Activated CD4-positive, alpha-beta T cell treated with anti-CD3 and anti-CD28 coated beads, Interleukin-2, amount 50 U/mL, for 16 hours (primary cell): ENCODE measurements at regions not wholly inside any gene's neighbourhood (a gene's known extent, or its start where the extent isn't known, plus 50 kb on each side); places are given as distances from the start of the nearest gene placed in this dataset.
"Not testable (repeated sequence)": the region's sequence is repeated elsewhere in the genome, so short reads cannot be mapped to it uniquely, and the experiment has no call there.

Experiments
- DNase-seq: peaks from one replicate; pipeline ENCODE4 v3.0.0-alpha.2; 2020

DNA sequence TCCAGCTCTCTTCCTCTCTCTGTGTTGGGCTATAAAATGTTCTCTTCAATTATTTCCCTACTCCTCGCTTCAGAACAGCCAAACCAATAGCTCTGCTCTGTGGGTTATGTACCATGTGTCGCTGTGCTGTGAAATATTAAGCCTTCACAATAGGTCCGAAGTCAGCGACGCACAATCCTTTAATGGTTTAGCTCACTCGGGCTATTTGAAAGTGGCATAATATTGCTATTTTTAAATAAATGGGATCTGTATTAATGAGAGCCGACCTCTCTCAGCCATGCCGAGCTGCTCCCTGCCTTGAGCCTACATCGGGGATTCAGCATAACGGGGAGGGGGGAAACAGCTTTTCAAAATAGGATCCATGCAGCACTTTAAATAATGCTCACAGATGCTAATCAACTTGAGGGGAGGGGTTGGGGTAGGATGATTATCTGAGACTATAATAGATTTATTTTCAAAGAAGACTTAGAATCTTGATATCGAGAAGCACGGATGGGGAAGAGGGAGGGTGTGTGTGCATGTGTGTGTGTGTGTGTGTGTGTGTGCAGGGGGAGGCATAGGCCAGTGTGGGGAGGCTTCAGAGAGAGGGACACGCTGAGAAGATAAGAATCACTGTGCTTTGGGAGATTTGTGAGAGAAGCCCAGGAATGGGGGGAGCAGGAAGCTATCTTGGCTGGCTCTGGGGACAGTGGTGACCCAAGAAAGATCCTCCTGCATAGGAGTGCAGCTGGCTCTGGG lies 271.5 kb downstream of the NXPE2 start:
- DNase-seq: no peak

DNA sequence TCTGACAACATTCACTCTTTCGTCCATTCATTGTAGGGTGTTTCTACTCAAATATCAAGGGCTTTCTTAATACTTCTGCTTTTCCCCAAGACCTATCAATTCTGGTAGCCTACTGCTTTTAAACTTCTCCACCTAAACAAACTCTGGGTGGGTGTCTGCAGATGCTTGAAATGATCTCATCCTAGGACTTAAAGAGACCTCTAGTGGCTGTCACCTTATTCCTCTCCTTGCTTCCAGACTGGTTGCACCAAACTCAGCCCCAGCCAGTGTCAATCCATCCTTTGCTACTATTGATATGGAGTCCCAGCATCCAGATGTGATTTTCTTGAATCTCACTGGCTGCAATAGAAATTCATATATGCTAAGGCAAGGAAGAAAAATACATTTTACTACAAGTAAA lies 274.7 kb downstream of the NXPE2 start:
- DNase-seq: no peak

GRCh38 chr11:114955923-114956322 lies 277.6 kb downstream of the NXPE2 start:
- DNase-seq: no peak

DNA sequence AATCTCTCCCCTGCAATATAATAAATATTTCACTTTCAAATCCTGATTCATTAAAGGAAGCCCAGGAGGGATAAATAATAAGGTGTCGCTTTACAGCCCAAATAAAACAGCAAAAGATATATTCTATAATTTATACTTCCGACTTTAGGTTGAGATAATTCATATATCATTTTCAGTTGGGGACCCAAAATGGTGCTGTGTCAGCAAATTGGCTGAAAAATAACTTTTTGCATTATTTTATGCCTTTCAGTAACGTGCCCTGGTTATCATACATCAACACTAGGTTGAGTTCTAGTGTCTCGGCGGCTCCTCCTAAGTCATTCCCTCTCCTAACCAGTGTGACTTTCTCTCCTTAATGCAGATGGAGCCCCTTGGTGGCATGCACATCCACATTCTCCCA lies 278.2 kb downstream of the NXPE2 start:
- DNase-seq: no peak

GRCh38 chr11:114959953-114960505 lies 281.7 kb downstream of the NXPE2 start:
- DNase-seq: no peak

GRCh38 chr11:114960819-114961218 lies 282.5 kb downstream of the NXPE2 start:
- DNase-seq: not testable (repeated sequence)

GRCh38 chr11:114964676-114965214 lies 286.4 kb downstream of the NXPE2 start:
- no peak for DNase-seq

- no peak for DNase-seq
Observed at GRCh38 chr11:114970927-114971645, 292.8 kb downstream of the NXPE2 start.

- DNase-seq: no peak
Observed at GRCh38 chr11:114972105-114972504, 293.8 kb downstream of the NXPE2 start.

DNA sequence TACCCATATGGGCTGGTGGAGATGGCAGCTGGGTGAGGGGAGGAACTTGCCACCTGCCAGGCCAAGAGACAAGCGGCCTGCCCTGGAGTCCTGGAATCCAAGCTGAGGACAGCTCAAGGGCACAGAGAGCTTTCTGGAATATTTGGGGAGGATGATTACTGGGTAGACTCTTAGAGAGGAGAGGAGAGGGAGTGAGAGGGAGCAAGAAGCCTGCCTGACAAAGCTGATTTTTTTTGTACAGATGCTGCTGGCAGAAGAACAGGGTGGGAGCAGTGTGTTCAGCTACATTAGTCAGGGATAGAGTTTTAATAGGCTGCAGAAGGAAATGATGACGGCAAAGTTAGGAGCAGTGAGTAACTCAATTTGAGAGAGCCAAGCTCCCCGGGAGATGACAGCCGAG lies 299.3 kb downstream of the NXPE2 start:
- DNase-seq: no peak

GRCh38 chr11:114982141-114982540 lies 303.8 kb downstream of the NXPE2 start:
- no peak for DNase-seq

- no peak for DNase-seq
Observed at GRCh38 chr11:114984611-114985163, 306.4 kb downstream of the NXPE2 start.

DNA sequence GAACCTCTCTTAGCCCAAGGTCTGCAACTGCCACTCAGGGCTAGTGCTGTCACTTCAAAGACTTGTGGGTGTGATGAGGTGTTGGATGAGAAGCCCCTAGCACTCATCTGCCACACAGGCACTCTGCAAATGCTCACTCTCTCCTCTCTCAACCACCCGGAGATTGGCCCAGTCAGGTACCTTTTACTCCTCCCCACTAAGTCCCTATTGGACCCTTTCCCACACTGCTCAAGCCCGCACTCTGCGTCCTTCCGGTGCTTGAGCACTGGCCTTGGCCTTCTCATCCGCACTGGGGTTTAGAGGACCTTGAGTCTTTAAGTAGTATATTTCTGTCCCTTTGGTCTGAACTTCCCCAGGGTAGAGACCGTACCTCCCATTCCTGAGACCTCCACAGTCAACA lies 308.0 kb downstream of the NXPE2 start:
- DNase-seq: no peak

DNA sequence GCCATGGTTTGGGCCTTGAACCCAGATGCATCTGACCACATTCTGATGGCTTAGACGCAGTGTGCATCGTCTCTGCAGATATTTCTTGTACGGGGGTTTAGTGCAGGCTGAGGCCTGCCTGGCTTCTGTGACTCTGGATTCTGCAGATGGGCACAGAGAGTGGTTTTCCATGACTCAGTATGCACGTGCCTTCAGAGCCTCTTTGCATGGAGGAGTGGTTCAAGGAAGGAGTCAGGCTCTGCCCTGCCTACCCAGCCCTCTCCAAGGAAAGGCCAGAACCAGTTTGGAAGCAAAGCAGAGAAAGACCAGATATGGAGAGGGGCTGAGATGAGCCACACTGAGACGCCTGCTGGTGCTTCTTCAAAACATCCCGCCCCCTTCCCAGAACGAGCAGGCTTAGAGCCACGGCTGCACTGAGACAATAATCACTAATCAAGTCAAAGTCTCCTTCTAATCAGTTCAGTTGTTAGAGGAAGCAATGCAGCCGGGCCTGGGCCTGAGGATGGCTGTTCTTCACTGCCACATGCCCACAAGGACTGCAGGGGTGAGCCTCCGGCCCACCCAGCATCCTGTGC lies 308.9 kb downstream of the NXPE2 start:
- DNase-seq: no peak

DNA sequence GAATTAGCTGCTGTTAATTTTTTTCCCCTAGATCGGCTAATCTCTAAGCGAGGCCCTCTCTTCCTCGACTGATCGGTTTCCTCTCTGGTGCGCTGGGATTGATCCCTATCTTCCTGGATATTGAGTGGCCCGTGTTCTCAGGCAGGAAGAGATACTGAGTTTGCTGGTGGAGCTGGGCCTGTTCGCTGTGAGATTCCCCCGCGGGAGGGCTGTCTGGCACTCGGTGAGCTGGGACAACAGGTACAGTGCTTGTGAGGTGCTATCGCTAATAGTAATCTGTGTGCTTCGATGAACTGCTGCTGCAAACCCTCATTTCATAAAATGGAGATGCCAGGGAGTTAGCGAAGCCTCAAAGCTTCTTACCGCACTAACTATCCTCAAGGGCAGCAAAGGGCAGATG lies 310.3 kb downstream of the NXPE2 start:
- DNase-seq: no peak

GRCh38 chr11:114989536-114989935 lies 311.2 kb downstream of the NXPE2 start:
- no peak for DNase-seq

DNA sequence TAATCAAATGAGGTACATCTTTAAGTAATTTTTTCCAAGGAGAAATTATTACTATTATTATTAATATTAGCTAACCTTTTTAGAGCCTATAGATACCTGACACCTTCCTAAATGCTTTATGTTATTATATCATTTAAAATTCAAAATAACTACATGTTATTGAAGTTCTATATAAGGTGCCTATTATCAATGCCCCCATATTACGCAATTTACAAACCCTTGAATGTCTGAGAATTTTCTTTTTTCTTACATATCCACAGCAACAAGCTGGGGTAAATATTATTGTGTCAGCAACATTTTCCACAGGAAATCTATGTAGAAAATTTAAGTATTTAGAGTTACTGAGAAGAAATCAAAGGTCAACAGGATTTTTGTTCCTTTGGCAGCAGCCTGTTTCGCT lies 327.3 kb downstream of the NXPE2 start:
- DNase-seq: no peak

DNA sequence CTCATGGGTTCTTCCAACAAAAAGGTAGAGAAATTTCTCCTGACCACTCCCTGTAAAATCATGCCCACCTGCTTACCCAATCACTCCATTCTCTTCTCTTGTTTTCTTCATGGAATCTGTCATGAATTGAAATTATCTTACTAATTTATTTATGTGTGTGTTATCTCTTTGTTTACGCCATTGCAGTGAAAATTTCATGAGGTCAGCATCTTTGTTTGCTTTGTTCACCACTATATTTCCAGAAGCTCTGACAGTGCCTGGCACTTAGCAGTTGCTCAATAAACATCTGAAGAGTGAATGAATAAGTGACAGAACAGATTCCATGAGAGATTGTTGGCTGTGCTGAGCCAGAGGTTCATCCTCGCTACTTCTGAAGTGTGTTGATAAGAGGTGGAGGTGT lies 329.5 kb downstream of the NXPE2 start:
- no peak for DNase-seq

GRCh38 chr11:115008799-115009198 lies 330.5 kb downstream of the NXPE2 start:
- no peak for DNase-seq

DNA sequence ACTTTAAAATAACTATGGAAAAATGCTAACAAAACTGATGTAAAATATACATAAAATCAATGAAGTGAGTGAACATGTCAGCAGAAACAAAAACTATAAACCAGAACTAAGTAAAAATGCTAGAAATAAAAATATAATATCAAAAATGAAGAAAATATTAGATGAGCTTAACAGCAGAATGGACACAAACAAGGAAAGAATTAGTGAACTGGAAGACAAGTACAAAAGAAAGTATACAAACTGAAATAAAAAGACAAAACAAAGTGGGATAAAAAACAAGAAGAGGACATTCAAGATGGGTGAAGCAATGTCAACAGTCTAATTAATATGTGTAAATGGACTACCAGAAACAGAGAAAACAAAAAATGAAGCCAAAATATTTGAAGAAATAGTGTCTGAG lies 339.2 kb downstream of the NXPE2 start:
- no peak for DNase-seq

DNA sequence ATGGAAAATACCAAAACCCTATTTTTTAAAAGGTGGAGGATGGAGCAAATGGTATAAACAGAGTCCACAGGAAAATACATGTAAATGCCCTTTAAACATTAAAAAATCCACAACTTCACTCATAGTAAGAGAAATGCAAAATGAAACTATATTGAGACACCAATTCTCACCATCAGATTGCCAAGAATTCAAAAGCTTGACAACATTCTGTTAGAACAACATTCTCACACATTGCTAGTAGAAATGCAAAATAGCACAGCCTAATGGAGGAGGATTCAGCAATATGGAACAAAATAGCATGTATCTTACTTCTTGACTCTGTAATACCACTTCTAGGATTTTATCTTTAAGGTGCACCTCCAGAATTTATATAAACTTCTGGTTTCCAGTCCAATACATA lies 351.8 kb downstream of the NXPE2 start:
- no peak for DNase-seq

DNA sequence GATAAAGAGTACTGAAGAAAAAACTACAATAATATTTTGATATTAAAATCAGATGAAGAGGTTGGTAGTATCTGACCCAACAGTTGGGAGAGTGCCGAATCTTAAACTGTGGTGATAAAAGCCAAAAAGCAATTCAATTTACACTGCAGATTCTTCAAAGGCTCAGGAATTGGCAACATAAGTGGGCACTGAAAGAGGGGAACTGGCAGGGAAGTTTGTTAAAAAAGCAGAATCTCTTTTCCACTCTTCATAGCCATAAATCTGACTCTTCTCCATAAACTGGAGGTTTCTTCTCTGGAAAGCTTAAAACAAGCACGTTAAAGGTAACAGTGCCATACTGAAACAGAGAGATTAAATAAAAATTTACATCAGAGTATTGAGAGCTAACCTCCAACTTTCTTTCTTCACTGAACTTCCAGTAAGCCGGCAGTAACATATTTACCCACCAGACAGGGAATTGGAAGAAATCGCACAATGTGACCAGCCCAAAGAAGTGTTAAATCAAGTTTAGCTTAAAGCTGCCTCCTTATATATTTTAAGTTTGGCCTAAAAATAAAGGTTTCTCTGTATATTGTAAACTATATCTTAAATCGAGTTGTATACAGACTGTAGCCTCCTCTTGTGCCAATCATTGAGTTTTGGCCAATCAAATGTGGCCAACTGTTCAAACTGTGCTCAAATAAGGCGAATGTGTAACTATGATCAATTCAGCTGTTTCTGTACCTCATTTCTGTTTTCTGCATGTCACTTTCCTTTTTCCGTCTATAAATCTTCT lies 358.3 kb downstream of the NXPE2 start:
- no peak for DNase-seq

GRCh38 chr11:115042002-115042401 lies 363.7 kb downstream of the NXPE2 start:
- no peak for DNase-seq
